ENCODE measurements at regions not wholly inside any gene's neighbourhood (a gene's known extent, or its start where the extent isn't known, plus 50 kb on each side); places are given as distances from the start of the nearest gene placed in this dataset.

DNA sequence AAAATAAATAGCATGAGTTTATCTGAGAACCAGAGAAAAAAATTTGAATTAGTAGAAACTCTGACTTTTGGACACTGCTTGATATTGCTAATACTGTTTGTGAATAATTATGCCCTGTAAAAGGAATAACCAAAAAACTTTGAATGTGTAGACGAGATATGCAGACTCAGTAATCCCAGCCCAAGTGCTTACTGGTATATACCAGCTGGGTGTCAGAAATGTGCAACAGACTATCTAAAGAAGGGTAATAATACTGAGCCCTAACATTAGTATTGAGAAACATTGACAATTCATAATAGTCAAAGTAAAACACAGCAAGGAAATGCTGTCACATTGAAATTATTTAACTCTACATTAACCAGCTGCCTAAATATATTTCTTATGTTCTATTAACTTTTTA lies 60.5 kb upstream of the ZC3H15 start:
- TF ChIP-seq, protein P1, sequence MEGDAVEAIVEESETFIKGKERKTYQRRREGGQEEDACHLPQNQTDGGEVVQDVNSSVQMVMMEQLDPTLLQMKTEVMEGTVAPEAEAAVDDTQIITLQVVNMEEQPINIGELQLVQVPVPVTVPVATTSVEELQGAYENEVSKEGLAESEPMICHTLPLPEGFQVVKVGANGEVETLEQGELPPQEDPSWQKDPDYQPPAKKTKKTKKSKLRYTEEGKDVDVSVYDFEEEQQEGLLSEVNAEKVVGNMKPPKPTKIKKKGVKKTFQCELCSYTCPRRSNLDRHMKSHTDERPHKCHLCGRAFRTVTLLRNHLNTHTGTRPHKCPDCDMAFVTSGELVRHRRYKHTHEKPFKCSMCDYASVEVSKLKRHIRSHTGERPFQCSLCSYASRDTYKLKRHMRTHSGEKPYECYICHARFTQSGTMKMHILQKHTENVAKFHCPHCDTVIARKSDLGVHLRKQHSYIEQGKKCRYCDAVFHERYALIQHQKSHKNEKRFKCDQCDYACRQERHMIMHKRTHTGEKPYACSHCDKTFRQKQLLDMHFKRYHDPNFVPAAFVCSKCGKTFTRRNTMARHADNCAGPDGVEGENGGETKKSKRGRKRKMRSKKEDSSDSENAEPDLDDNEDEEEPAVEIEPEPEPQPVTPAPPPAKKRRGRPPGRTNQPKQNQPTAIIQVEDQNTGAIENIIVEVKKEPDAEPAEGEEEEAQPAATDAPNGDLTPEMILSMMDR (IDR thresholded peaks at IDR 0.05), result no peak
- no peak for TF ChIP-seq POLR2A (IDR thresholded peaks at IDR 0.05)
- no peak for TF ChIP-seq EP300 (IDR thresholded peaks at IDR 0.05)
